Heart left ventricle (tissue), 16 donors: ENCODE measurements at regions not wholly inside any gene's neighbourhood (a gene's known extent, or its start where the extent isn't known, plus 50 kb on each side); places are given as distances from the start of the nearest gene placed in this dataset.
"Not testable (repeated sequence)": the region's sequence is repeated elsewhere in the genome, so short reads cannot be mapped to it uniquely, and the experiment has no call there.

ENCODE experiments used
- ATAC-seq, 4 donors: fragments of 200-7000 bp; cut with Tn5 transposase; one replicate each; pipeline ENCODE4 v1.9.1; 2020 to 2022; ENCODE audit warnings: moderate library complexity in 4 of 4, mild to moderate bottlenecking in 3 of 4, moderate number of reproducible peaks in 1 of 4
- DNase-seq, 5 donors: peaks; one replicate each; pipeline ENCODE4 v3.0.0-alpha.2; 2020
- H3K27ac ChIP-seq, 12 donors: fragments of 200-600 bp; sonication (generic) in 4 of 12; one replicate each; pipeline versions ENCODE4 v1.5.0 to v1.8.0; 2016 to 2022; ENCODE audit warnings: mild to moderate bottlenecking in 2 of 12
- H3K27me3 ChIP-seq, 9 donors: fragments of 200-600 bp; sonication (generic) in 2 of 9; one replicate each; pipeline versions ENCODE4 v1.5.1 to v1.8.0; 2016 to 2022; ENCODE audit warnings: mild to moderate bottlenecking in 3 of 9
- H3K36me3 ChIP-seq, 9 donors: fragments of 200-600 bp; sonication (generic) in 2 of 9; one replicate each; pipeline versions ENCODE4 v1.5.0 to v1.8.0; 2018 to 2022; ENCODE audit warnings: mild to moderate bottlenecking in 2 of 9
- H3K4me1 ChIP-seq, 12 donors: fragments of 200-600 bp; sonication (generic) in 4 of 12; one replicate each; pipeline versions ENCODE4 v1.5.0 to v1.8.0; 2016 to 2022; ENCODE audit warnings: mild to moderate bottlenecking in 3 of 12
- H3K4me3 ChIP-seq, 12 donors: fragments of 200-600 bp; sonication (generic) in 4 of 12; one replicate each; pipeline versions ENCODE4 v1.5.0 to v1.8.0; 2017 to 2022; ENCODE audit warnings: mild to moderate bottlenecking in 9 of 12, moderate library complexity in 4 of 12
- H3K9me3 ChIP-seq, 12 donors: fragments of 200-600 bp; sonication (generic) in 4 of 12; one replicate each; pipeline versions ENCODE4 v1.5.0 to v1.8.0; 2016 to 2022; ENCODE audit warnings: mild to moderate bottlenecking in 1 of 12
- POLR2A ChIP-seq, 2 donors: fragments of 450-650 bp; IDR thresholded peaks; one replicate each; pipeline ENCODE4 v1.6.1; 2017; ENCODE audit warnings: antibody characterized with exemption in 2 of 2, mild to moderate bottlenecking in 2 of 2, moderate library complexity in 2 of 2
- WGBS, 4 donors: extraction: QIAGEN DNeasy Blood & Tissue Kit in 2 of 4; methylation state at CpG; one replicate each; pipeline versions ENCODE4 v1.1.5 to v1.1.7; 2013 to 2018; 5-methylcytosine and 5-hydroxymethylcytosine counted together
- intact Hi-C, 10 donors: fragments of 100-400 bp; cut with DNase I; formaldehyde crosslinking; loops; one replicate each; pipeline versions ENCODE4 v1.11.1 to v1.14.2; 2022
- TF ChIP-seq, protein P1 (sequence below), 12 donors: fragments of 200-600 bp; sonication (generic) in 4 of 12; IDR thresholded peaks; one replicate each; pipeline versions ENCODE4 v1.5.0 to v1.8.0; 2018 to 2022; ENCODE audit warnings: antibody characterized with exemption in 12 of 12, mild to moderate bottlenecking in 5 of 12
- donor health status: ischemic (EF 13 %, LVEDD 7.1; RV severe dilation, severe dysfunction).
- donor health status: healthy with polysubstance abuse.
- donor health status: DM: no; HTN: yes; CAD: no.
- donor health status: DM: no; HTN: no; CAD: no.
- donor health status: ischemic (EF 25% LVEDD 6.9; RV normal size, moderate dysfunction).
- donor health status: ischemic (EF 25% LVEDD 5.7; RV mildly dilated, moderate dysfunction).
- donor health status: healthy.
- donor health status: DM: yes; HTN: yes; CAD: no.
- donor health status: ischemic (EF 35%, LVEDD 5.7; RV mildly dilated, moderate dysfunction).
- donor health status: nonischemic (EF 11% LVEDD 7.7; RV severe dilation, severe dysfunction).
- donor health status: DM: yes; HTN: yes; CAD: no.
- donor health status: PGD.
- donor health status: ischemic (EF 29% LVEDD 5.4; RV normal size, mild dysfunction).
- donor health status: nonischemic (EF 23%, LVEDD 6.1; RV moderate dilation, normal function).

GRCh38 chr12:116380108-116380507, 102.6 kb upstream of the MED13L start:
- H3K36me3 ChIP-seq: no peaks in the 10 kb centered on the region
- H3K27me3 ChIP-seq: peaks cover 0 to 13% (median 3%) of the 10 kb centered on the region in 9 donors
- no peak overlapping the region for H3K27ac ChIP-seq
- no peak overlapping the region for H3K4me3 ChIP-seq
- TF ChIP-seq POLR2A (IDR thresholded peaks at IDR 0.05): no peak
- TF ChIP-seq, protein P1, sequence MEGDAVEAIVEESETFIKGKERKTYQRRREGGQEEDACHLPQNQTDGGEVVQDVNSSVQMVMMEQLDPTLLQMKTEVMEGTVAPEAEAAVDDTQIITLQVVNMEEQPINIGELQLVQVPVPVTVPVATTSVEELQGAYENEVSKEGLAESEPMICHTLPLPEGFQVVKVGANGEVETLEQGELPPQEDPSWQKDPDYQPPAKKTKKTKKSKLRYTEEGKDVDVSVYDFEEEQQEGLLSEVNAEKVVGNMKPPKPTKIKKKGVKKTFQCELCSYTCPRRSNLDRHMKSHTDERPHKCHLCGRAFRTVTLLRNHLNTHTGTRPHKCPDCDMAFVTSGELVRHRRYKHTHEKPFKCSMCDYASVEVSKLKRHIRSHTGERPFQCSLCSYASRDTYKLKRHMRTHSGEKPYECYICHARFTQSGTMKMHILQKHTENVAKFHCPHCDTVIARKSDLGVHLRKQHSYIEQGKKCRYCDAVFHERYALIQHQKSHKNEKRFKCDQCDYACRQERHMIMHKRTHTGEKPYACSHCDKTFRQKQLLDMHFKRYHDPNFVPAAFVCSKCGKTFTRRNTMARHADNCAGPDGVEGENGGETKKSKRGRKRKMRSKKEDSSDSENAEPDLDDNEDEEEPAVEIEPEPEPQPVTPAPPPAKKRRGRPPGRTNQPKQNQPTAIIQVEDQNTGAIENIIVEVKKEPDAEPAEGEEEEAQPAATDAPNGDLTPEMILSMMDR (IDR thresholded peaks at IDR 0.05): no peak
- intact Hi-C loops: no loop called here
- 87 to 96% (median 92%) methylated on average over 4 of the region's 4 CpGs for WGBS, 4 donors
- ATAC-seq (no peak), DNase-seq (no peak)
- no peaks in the 10 kb centered on the region for H3K9me3 ChIP-seq
- peaks cover 0 to 34% (median 12%) of the 10 kb centered on the region in 12 donors for H3K4me1 ChIP-seq

DNA sequence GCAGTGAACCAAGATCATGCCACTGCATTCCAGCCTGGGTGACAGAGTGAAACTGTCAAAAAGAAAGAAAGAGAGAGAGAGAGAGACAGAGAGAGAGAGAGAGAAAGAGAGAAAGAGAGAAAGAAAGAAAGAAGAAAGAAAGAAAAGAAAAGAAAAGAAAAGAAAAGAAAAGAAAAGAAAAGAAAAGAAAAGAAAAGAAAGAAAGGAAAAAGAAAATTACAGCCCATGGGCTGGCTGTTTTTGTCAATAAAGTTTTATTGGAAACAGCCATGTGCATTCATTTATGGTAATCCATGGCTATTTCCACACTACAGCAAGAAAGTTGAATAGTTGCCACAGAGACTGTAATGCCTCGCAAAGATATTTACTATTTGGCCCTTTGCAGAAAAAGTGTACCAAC, 103.2 kb upstream of the MED13L start:
- H3K27me3 ChIP-seq: peaks cover 0 to 13% (median 3%) of the 10 kb centered on the region in 9 donors
- H3K4me3 ChIP-seq, DNase-seq, H3K9me3 ChIP-seq, ATAC-seq, H3K36me3 ChIP-seq, H3K27ac ChIP-seq, intact Hi-C loops: not testable (repeated sequence)
- H3K4me1 ChIP-seq: peaks cover 0 to 40% (median 12%) of the 10 kb centered on the region in 12 donors
- WGBS, 4 donors: 95 to 98% (median 97%) methylated on average over 1 of the region's 1 CpG

DNA sequence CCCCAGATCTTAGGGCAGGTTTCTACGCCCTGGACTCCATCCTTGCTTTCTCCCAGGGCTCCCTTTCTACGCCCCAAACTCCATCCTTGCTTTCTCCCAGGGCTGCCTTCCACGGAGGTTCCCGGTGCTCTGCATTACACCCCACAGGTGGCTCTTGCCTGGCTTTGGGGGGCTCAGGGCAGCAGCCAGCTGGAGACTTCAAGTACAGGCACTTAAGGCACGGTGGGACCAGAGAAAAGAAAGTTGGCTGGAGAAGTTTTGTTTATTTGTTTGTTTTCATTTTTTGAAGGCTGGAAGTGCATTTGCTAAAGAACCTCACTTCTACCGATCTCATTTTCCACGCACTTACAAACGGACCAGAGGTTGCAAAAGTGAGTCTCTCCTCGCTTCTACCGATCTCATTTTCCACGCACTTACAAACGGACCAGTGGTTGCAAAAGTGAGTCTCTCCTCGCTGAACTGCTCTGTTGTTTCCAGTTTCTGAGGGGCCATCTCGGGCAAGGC, 103.8 kb upstream of the MED13L start:
- 54 to 62% (median 58%) methylated on average over 14 of the region's 14 CpGs for WGBS, 4 donors
- no peak for TF ChIP-seq POLR2A (IDR thresholded peaks at IDR 0.05)
- TF ChIP-seq, protein P1 (IDR thresholded peaks at IDR 0.05): no peak
- Histone ChIP-seq H3K4me3 (peak overlapping the region in 2 of 12 donors; percentile 9 to 11), H3K27me3 (peaks cover 0 to 13% (median 3%) of the 10 kb centered on the region in 9 donors), H3K27ac (peak overlapping the region in 1 of 12 donors; percentile 57), H3K4me1 (peaks cover 0 to 42% (median 12%) of the 10 kb centered on the region in 12 donors), H3K9me3 (no peaks in the 10 kb centered on the region), H3K36me3 (no peaks in the 10 kb centered on the region)
- ATAC-seq: no peak
- DNase-seq: no peak
- intact Hi-C loops: no loop called here

- DNase-seq (no peak), ATAC-seq (peak in 2 of 4 donors; percentile 14 to 69)
- Histone ChIP-seq H3K4me3 (peak overlapping the region in 2 of 12 donors; percentile 9 to 11), H3K9me3 (no peaks in the 10 kb centered on the region), H3K4me1 (peaks cover 0 to 42% (median 12%) of the 10 kb centered on the region in 12 donors), H3K27ac (no peak overlapping the region), H3K36me3 (no peaks in the 10 kb centered on the region), H3K27me3 (peaks cover 0 to 13% (median 3%) of the 10 kb centered on the region in 9 donors)
- intact Hi-C loops: no loop called here
- WGBS, 4 donors: 37 to 47% (median 43%) methylated on average over 17 of the region's 17 CpGs
- TF ChIP-seq, protein P1 (IDR thresholded peaks at IDR 0.05): no peak
- no peak for TF ChIP-seq POLR2A (IDR thresholded peaks at IDR 0.05)
These were observed 104.5 kb upstream of the MED13L start for GRCh38 chr12:116381744-116382685.
